Nephron (organoid): ENCODE measurements at regions not wholly inside any gene's neighbourhood (a gene's known extent, or its start where the extent isn't known, plus 50 kb on each side); places are given as distances from the start of the nearest gene placed in this dataset.

Experiments
- H3K27ac Mint-ChIP-seq, 3 experiments: 2 replicates each; pipeline ENCODE4 v1.8.0; 2020; ENCODE audit warnings: mixed read lengths in 3 of 3, mild to moderate bottlenecking in 2 of 3, moderate library complexity in 1 of 3
- H3K27me3 Mint-ChIP-seq: 2 replicates; pipeline ENCODE4 v1.8.0; 2021; ENCODE audit warnings: low read depth, mild to moderate bottlenecking, moderate library complexity, mixed read lengths
- H3K36me3 Mint-ChIP-seq: 2 replicates; pipeline ENCODE4 v1.8.0; 2020; ENCODE audit warnings: low read depth, mixed read lengths
- H3K4me1 Mint-ChIP-seq: 2 replicates; pipeline ENCODE4 v1.8.0; 2020; ENCODE audit warnings: mixed read lengths
- H3K4me3 Mint-ChIP-seq, 3 experiments: 2 replicates each; pipeline ENCODE4 v1.8.0; 2020; ENCODE audit warnings: mild to moderate bottlenecking in 3 of 3, mixed read lengths in 3 of 3, moderate library complexity in 2 of 3
- H3K9me3 Mint-ChIP-seq: 2 replicates; pipeline ENCODE4 v1.8.0; 2020; ENCODE audit warnings: mixed read lengths
- CTCF ChIP-seq, 3 experiments: fragments of 200-600 bp; sonication (generic); IDR thresholded peaks; one replicate each; pipeline ENCODE4 v1.5.0; 2021; ENCODE audit warnings: antibody characterized with exemption in 3 of 3; ENCODE audit not compliant: unreplicated experiment in 3 of 3

GRCh38 chr2:220025207-220025606, 397.8 kb downstream of the SLC4A3 start:
- TF ChIP-seq CTCF (IDR thresholded peaks at IDR 0.05; ENCODE audit: unreplicated experiment in 3 of 3) = no peak
- H3K4me3 Mint-ChIP-seq = no peak overlapping the region
- peaks cover 2% of the 10 kb centered on the region for H3K9me3 Mint-ChIP-seq
- H3K27ac Mint-ChIP-seq = no peak overlapping the region
- no peaks in the 10 kb centered on the region for H3K27me3 Mint-ChIP-seq
- no peaks in the 10 kb centered on the region for H3K4me1 Mint-ChIP-seq
- no peaks in the 10 kb centered on the region for H3K36me3 Mint-ChIP-seq

GRCh38 chr2:220029013-220029412, 401.6 kb downstream of the SLC4A3 start:
- no peak for TF ChIP-seq CTCF (IDR thresholded peaks at IDR 0.05; ENCODE audit: unreplicated experiment in 3 of 3)
- Mint-ChIP-seq H3K27me3 (no peaks in the 10 kb centered on the region), H3K27ac (no peak overlapping the region)

GRCh38 chr2:220033546-220033945, 406.1 kb downstream of the SLC4A3 start:
- no peak for TF ChIP-seq CTCF (IDR thresholded peaks at IDR 0.05; ENCODE audit: unreplicated experiment in 3 of 3)
- H3K4me3 Mint-ChIP-seq = no peak overlapping the region
- peaks cover 5% of the 10 kb centered on the region for H3K9me3 Mint-ChIP-seq

More at GRCh38 chr2:220029013-220029412, 401.6 kb downstream of the SLC4A3 start:
- no peaks in the 10 kb centered on the region for H3K9me3 Mint-ChIP-seq
- no peaks in the 10 kb centered on the region for H3K4me1 Mint-ChIP-seq
- H3K36me3 Mint-ChIP-seq = no peaks in the 10 kb centered on the region
- no peak overlapping the region for H3K4me3 Mint-ChIP-seq

GRCh38 chr2:220034426-220035130, 407.1 kb downstream of the SLC4A3 start:
- no peak for TF ChIP-seq CTCF (IDR thresholded peaks at IDR 0.05; ENCODE audit: unreplicated experiment in 3 of 3)
- Mint-ChIP-seq H3K36me3 (no peaks in the 10 kb centered on the region), H3K4me1 (peaks cover 8% of the 10 kb centered on the region), H3K9me3 (peaks cover 5% of the 10 kb centered on the region), H3K27ac (no peak overlapping the region), H3K27me3 (no peaks in the 10 kb centered on the region), H3K4me3 (no peak overlapping the region)

More at GRCh38 chr2:220033546-220033945, 406.1 kb downstream of the SLC4A3 start:
- Mint-ChIP-seq H3K36me3 (no peaks in the 10 kb centered on the region), H3K4me1 (no peaks in the 10 kb centered on the region), H3K27ac (no peak overlapping the region), H3K27me3 (no peaks in the 10 kb centered on the region)

GRCh38 chr2:220036431-220036830, 409.0 kb downstream of the SLC4A3 start:
- H3K27me3 Mint-ChIP-seq = no peaks in the 10 kb centered on the region
- H3K36me3 Mint-ChIP-seq = no peaks in the 10 kb centered on the region
- H3K4me3 Mint-ChIP-seq = no peak overlapping the region
- H3K27ac Mint-ChIP-seq = no peak overlapping the region
- TF ChIP-seq CTCF (IDR thresholded peaks at IDR 0.05; ENCODE audit: unreplicated experiment in 3 of 3) = no peak
- peaks cover 17% of the 10 kb centered on the region for H3K4me1 Mint-ChIP-seq
- H3K9me3 Mint-ChIP-seq = peaks cover 5% of the 10 kb centered on the region

GRCh38 chr2:220040346-220040745, 412.9 kb downstream of the SLC4A3 start:
- peaks cover 2% of the 10 kb centered on the region for H3K9me3 Mint-ChIP-seq
- peaks cover 25% of the 10 kb centered on the region for H3K4me1 Mint-ChIP-seq
- H3K27me3 Mint-ChIP-seq = no peaks in the 10 kb centered on the region
- H3K4me3 Mint-ChIP-seq = no peak overlapping the region
- no peaks in the 10 kb centered on the region for H3K36me3 Mint-ChIP-seq
- no peak overlapping the region for H3K27ac Mint-ChIP-seq
- no peak for TF ChIP-seq CTCF (IDR thresholded peaks at IDR 0.05; ENCODE audit: unreplicated experiment in 3 of 3)
